ENCODE measurements at regions not wholly inside any gene's neighbourhood (a gene's known extent, or its start where the extent isn't known, plus 50 kb on each side); places are given as distances from the start of the nearest gene placed in this dataset.
"Not testable (repeated sequence)": the region's sequence is repeated elsewhere in the genome, so short reads cannot be mapped to it uniquely, and the experiment has no call there.

- no peaks in the 10 kb centered on the region for H3K27me3 ChIP-seq
- no peak overlapping the region for H3K4me3 ChIP-seq
- DNase-seq = no peak
- H3K9me3 ChIP-seq = peaks cover 19% of the 10 kb centered on the region
- H3K36me3 ChIP-seq = no peaks in the 10 kb centered on the region
Observed at GRCh38 chr22:19645391-19645790, 68.9 kb upstream of the SEPTIN5 start.

GRCh38 chr22:19645905-19646304 lies 68.4 kb upstream of the SEPTIN5 start:
- DNase-seq = no peak
- H3K36me3 ChIP-seq = no peaks in the 10 kb centered on the region
- H3K27me3 ChIP-seq = no peaks in the 10 kb centered on the region
- H3K4me3 ChIP-seq = no peak overlapping the region
- H3K9me3 ChIP-seq = peaks cover 19% of the 10 kb centered on the region

DNA sequence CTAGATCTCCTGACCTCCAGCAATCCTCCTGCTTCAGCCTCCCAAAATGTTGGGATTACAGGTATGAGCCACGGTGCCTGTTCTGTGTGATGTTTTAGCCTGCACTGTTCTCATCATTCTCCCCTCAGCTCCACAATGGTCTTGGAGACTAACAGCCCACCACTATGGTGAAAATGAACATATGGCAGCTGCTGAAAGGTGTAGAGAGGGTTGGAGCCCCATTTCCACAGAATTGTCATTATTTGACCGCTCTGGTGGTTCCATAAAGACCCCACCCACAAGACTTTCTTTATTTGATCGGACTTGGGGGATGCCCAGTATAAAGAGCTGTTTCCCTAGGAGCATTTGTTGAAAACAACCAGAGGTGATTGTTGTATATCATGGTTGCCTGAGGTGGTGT lies 67.9 kb upstream of the SEPTIN5 start:
- H3K9me3 ChIP-seq = peaks cover 19% of the 10 kb centered on the region
- H3K4me3 ChIP-seq = no peak overlapping the region
- no peaks in the 10 kb centered on the region for H3K36me3 ChIP-seq
- H3K27me3 ChIP-seq = 0 out of 2 replicates have a peak, but pooled peaks cover 2% of the 10 kb centered on the region
- no peak for DNase-seq

- DNase-seq = no peak
- no peak overlapping the region for H3K4me3 ChIP-seq
- 0 out of 2 replicates have a peak, but pooled peaks cover 2% of the 10 kb centered on the region for H3K27me3 ChIP-seq
- no peaks in the 10 kb centered on the region for H3K36me3 ChIP-seq
- peaks cover 19% of the 10 kb centered on the region for H3K9me3 ChIP-seq
Observed at GRCh38 chr22:19648419-19648929, 65.8 kb upstream of the SEPTIN5 start.

GRCh38 chr22:19652316-19652715 lies 62.0 kb upstream of the SEPTIN5 start:
- peaks cover 15% of the 10 kb centered on the region for H3K9me3 ChIP-seq
- no peaks in the 10 kb centered on the region for H3K36me3 ChIP-seq
- H3K4me3 ChIP-seq = no peak overlapping the region
- no peak for DNase-seq
- 0 out of 2 replicates have a peak, but pooled peaks cover 2% of the 10 kb centered on the region for H3K27me3 ChIP-seq

DNA sequence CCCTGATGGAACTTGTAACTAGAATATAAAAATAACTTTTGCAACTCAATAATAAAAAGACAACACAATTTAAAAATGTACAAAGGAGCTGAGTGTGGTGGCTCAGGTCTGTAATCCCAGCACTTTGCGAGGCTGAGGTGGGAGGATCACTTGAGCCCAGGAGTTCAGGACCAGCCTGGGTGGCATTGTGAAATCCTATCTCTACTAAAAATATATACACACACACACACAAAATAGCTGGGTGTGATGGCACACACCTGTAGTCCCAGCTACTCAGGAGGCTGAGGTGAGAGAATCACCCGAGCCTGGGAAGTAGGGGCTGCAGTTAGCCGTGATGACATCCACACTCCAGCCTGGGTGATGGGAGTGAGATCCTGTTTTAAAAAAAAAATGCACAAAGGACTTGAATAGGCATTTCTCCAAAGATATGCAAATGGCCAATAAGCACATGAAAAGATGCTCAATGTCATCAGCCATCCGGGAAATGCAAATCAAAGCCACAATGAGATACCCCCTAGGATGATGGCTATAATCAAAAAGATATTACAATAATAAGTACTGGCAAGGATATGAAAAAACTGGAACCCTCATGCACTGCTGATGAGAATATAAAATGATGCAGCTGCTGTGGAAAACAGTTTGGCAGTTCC lies 59.8 kb upstream of the SEPTIN5 start:
- no peak for DNase-seq
- Histone ChIP-seq H3K27me3 (0 out of 2 replicates have a peak, but pooled peaks cover 2% of the 10 kb centered on the region), H3K36me3 (no peaks in the 10 kb centered on the region), H3K4me3 (no peak overlapping the region), H3K9me3 (peaks cover under 1% of the 10 kb centered on the region; the same call in 1 of the 2 replicates)

DNA sequence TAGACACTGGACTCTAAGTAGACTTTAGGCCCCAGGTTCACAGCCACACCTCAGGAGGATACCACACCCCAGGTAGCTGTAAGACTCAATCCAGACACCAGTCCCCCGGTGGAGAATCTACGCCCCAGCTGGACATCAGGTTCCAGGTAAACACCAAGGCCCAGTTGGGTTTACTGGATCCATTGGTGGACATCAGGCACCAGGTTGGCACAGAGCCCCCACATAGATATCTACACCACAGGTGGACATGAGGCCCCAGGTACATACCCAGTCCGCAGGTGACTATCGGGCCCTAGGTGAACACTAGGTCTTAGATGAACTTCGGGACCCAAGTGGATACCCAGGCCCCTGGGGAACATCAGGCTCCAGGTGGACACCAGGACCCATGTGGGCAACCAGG lies 58.9 kb upstream of the SEPTIN5 start:
- DNase-seq = no peak
- Histone ChIP-seq H3K9me3 (no peaks in the 10 kb centered on the region), H3K4me3 (no peak overlapping the region), H3K36me3 (no peaks in the 10 kb centered on the region), H3K27me3 (0 out of 2 replicates have a peak, but pooled peaks cover 2% of the 10 kb centered on the region)

DNA sequence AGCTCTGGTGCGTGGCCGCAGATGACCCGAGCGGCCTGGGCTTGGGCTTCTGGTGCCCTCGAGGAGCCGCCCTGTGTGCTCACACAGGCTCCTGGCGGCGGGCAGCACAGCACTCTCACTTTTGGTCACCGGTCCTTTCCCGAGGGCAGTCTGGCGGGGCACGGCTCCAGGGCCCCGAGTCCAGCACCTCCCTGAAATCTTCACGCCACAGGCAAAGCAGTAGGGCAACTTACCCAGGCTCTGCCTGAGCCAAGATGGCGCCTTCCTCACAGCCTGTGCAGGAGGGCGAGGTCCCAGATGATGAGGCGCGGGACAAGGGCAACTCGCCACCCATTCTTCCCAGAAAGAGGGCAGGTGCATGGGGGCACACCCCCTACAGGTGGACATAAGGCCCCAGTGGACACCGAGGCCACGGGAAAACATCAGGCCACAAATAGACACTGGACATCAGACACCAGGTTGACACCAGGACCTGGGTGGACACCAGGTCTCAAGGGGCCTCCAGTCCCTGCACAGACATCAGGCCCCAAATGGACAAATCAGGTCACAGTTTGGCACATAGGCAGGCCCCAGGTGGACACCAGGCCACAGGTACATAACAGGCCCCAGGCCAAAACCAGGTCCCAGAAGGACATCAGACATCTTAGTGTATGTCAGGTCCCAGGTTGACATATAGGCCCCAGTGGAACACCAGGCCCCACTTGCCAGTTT lies 57.6 kb upstream of the SEPTIN5 start:
- H3K9me3 ChIP-seq = no peaks in the 10 kb centered on the region
- no peak for DNase-seq

GRCh38 chr22:19657252-19658056 lies 56.8 kb upstream of the SEPTIN5 start:
- no peaks in the 10 kb centered on the region for H3K9me3 ChIP-seq
- no peaks in the 10 kb centered on the region for H3K36me3 ChIP-seq
- H3K4me3 ChIP-seq = no peak overlapping the region
- H3K27me3 ChIP-seq = no peaks in the 10 kb centered on the region
- no peak for DNase-seq

More for the DNA sequence above, 57.6 kb upstream of the SEPTIN5 start:
- no peaks in the 10 kb centered on the region for H3K27me3 ChIP-seq
- no peak overlapping the region for H3K4me3 ChIP-seq
- no peaks in the 10 kb centered on the region for H3K36me3 ChIP-seq

DNA sequence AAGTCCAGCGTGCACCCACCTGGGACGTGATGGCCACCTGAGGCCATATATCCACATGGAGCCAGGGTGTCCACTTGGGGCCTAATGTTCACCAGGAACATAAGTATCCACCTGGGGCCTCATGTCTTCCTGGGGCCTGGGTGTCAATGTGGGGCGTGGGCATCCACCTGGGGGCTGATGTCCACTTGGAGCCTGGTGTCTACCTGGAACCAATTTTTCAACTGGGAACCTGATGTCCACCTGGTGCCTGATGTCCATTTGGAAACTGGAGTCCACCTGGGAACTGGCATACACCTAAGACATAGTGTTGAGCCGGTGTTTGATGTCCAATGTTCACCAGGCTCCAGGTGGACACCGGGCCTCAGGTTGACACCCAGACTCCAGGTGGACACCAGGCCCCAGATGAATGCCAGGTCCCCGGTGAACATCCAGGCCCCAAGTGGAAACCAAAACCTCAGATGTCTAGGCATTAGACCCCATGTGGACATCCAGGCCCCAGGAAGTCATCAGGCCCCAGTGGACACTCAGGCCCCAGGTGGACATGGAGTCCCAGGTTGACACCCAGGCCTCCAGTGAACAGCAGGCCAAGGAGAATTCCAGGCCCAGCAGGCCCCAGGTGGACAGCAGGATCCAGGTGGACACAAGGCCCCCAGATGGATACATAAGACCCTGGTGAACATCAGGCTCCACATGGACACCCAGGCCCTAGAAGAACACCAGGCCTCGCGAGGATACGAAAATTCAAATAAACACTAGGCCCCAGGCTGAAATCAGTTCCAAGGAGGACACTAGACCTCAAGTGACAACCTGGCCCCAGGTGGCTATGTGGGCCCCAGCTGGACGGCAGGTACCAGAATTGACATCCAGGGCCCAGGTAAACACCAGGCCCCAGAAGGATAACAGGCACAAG lies 56.0 kb upstream of the SEPTIN5 start:
- H3K4me3 ChIP-seq = no peak overlapping the region
- H3K36me3 ChIP-seq = no peaks in the 10 kb centered on the region
- DNase-seq = no peak
- H3K27me3 ChIP-seq = no peaks in the 10 kb centered on the region
- H3K9me3 ChIP-seq = no peaks in the 10 kb centered on the region

GRCh38 chr22:19658967-19659804 lies 55.1 kb upstream of the SEPTIN5 start:
- no peak overlapping the region for H3K4me3 ChIP-seq
- no peak for DNase-seq
- H3K27me3 ChIP-seq = no peaks in the 10 kb centered on the region
- H3K36me3 ChIP-seq = no peaks in the 10 kb centered on the region
- H3K9me3 ChIP-seq = no peaks in the 10 kb centered on the region

DNA sequence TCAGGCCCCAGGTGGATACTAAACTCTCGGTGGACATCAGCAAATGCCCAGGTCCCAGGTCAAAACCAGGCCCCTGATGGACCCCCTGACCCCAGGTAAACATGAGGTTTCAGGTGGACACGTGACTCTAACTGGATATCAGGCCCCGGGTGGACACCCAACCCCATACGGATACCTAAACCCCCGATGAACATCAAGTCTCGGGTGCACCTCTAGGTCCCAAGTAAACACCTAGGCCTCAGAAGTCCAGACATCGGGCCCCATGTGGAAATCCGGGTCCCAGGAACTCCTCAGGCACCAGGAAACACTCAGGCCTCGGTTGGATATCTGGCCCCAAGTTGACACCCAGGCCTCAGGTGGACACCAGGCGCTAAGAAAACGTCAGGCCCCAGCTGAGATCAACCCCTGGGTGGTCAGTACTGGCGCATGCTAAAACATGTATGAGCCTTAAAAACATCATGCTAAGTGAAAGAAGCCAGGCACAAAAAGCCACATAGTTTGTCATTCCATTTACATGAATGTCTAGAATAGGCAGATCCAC lies 54.4 kb upstream of the SEPTIN5 start:
- Histone ChIP-seq H3K4me3 (no peak overlapping the region), H3K36me3 (no peaks in the 10 kb centered on the region), H3K9me3 (no peaks in the 10 kb centered on the region), H3K27me3 (no peaks in the 10 kb centered on the region)
- DNase-seq = no peak

DNA sequence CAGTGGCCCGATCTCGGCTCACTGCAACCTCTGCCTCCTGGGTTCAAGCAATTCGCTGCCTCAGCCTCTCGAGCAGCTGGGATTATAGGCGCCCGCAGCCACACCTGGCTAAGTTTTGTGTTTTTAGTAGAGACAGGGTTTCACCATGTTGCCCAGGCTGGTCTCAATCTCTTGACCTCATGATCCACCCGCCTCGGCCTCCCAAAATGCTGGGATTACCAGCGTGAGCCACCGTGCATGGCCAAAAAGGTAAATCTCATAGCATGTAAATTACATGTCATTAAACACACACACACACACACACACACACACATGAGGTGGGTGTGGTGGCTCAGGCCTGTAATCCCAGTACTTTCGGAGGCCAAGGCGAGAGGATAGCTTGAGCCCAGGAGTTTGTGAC lies 53.7 kb upstream of the SEPTIN5 start:
- H3K9me3 ChIP-seq, H3K4me3 ChIP-seq, H3K27me3 ChIP-seq, DNase-seq, H3K36me3 ChIP-seq: not testable (repeated sequence)

DNA sequence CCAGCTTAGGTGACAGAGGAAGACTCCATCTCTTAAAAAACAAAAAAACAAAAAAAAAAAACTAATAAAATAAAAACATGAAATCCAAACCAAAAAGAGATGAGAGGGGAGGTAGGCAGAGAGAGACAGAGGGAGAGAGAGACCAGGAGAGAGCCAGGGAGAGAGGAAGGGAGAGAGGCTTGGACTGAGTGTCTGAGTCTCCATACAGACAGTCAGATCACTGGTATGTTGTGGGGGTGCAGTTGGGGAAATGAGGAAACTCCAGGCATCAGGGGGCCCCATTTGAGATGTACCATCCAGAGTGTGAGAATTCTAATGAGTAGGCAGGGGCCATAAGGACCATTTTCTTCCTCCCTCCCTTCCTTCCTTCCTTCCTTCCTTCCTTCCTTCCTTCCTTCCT lies 53.1 kb upstream of the SEPTIN5 start:
- H3K9me3 ChIP-seq = no peaks in the 10 kb centered on the region
- no peaks in the 10 kb centered on the region for H3K36me3 ChIP-seq
- H3K4me3 ChIP-seq = no peak overlapping the region
- H3K27me3 ChIP-seq = no peaks in the 10 kb centered on the region
- DNase-seq = no peak

- not testable (repeated sequence) for H3K27me3 ChIP-seq, DNase-seq, H3K4me3 ChIP-seq, H3K9me3 ChIP-seq, H3K36me3 ChIP-seq
Observed at GRCh38 chr22:19662049-19662684, 52.1 kb upstream of the SEPTIN5 start.

Measured in MG63 (cell line).